Neural cell (in vitro differentiated cells): ENCODE measurements at regions not wholly inside any gene's neighbourhood (a gene's known extent, or its start where the extent isn't known, plus 50 kb on each side); places are given as distances from the start of the nearest gene placed in this dataset.

Source experiments
- H2AFZ ChIP-seq: fragments of 200-600, 300-800 bp; sonication (generic), shearing (Covaris generic); 2 replicates; pipeline ENCODE4 v1.6.0; 2014; ENCODE audit warnings: low read depth, mild to moderate bottlenecking, antibody characterized with exemption, low read length, moderate library complexity
- H3F3A ChIP-seq: fragments of 200-600 bp; shearing (Covaris generic); 2 replicates; pipeline ENCODE4 v1.6.1; 2016; ENCODE audit warnings: mild to moderate bottlenecking, moderate library complexity, mixed read lengths, antibody characterized with exemption, low read length; ENCODE audit not compliant: insufficient read depth, poor library complexity, severe bottlenecking
- H3K27ac ChIP-seq: fragments of 200-600, 300-800 bp; sonication (generic), shearing (Covaris generic); 2 replicates; pipeline ENCODE4 v1.5.1; 2014; ENCODE audit warnings: mild to moderate bottlenecking, low read length, moderate library complexity
- H3K27me3 ChIP-seq: fragments of 300-800, 200-600 bp; sonication (generic), shearing (Covaris generic); 2 replicates; pipeline ENCODE4 v1.6.0; 2014; ENCODE audit warnings: mild to moderate bottlenecking, low read depth, low read length, moderate library complexity; ENCODE audit not compliant: insufficient read depth
- H3K36me3 ChIP-seq: fragments of 300-800, 200-600 bp; sonication (generic), shearing (Covaris generic); 2 replicates; pipeline ENCODE4 v1.5.1; 2014; ENCODE audit warnings: mild to moderate bottlenecking, antibody characterized with exemption, low read length, moderate library complexity; ENCODE audit not compliant: insufficient read depth
- H3K4me2 ChIP-seq: fragments of 300-800, 200-600 bp; sonication (generic), shearing (Covaris generic); 2 replicates; pipeline ENCODE4 v1.6.0; 2014; ENCODE audit warnings: mild to moderate bottlenecking, low read length
- H3K4me3 ChIP-seq: fragments of 300-800, 200-600 bp; sonication (generic), shearing (Covaris generic); 2 replicates; pipeline ENCODE4 v1.5.1; 2014; ENCODE audit warnings: mild to moderate bottlenecking, low read length, moderate library complexity
- H3K79me2 ChIP-seq: fragments of 200-600 bp; shearing (Covaris generic); replicated peaks from 2 replicates; pipeline ENCODE4 v1.6.0; 2014; ENCODE audit warnings: mild to moderate bottlenecking, low read length, moderate library complexity; ENCODE audit not compliant: insufficient read depth
- H3K9ac ChIP-seq: fragments of 300-800, 200-600 bp; sonication (generic), shearing (Covaris generic); 2 replicates; pipeline ENCODE4 v1.6.1; 2016; ENCODE audit warnings: mild to moderate bottlenecking, low read length, mixed read lengths
- H3K9me2 ChIP-seq: fragments of 200-600 bp; shearing (Covaris generic); 2 replicates; pipeline ENCODE4 v1.6.1; 2016; ENCODE audit warnings: mild to moderate bottlenecking, low read length, mixed read lengths; ENCODE audit not compliant: insufficient read depth
- H3K9me3 ChIP-seq: fragments of 200-600, 300-800 bp; sonication (generic), shearing (Covaris generic); 2 replicates; pipeline ENCODE4 v1.6.1; 2016; ENCODE audit warnings: mild to moderate bottlenecking, mixed run types, low read length, moderate library complexity, mixed read lengths
- H4K20me1 ChIP-seq: fragments of 200-600 bp; shearing (Covaris generic); 2 replicates; pipeline ENCODE4 v1.6.1; 2016; ENCODE audit warnings: mild to moderate bottlenecking, mixed run types; ENCODE audit not compliant: insufficient read depth
- CTCF ChIP-seq: fragments of 450-650 bp; IDR thresholded peaks from 2 replicates; pipeline ENCODE4 v1.5.1; 2014; ENCODE audit warnings: antibody characterized with exemption, mild to moderate bottlenecking, moderate library complexity; ENCODE audit not compliant: poor library complexity, severe bottlenecking
- EP300 ChIP-seq: fragments of 450-650 bp; conservative IDR thresholded peaks from 2 replicates; pipeline ENCODE4 v1.6.1; 2014; ENCODE audit warnings: antibody characterized with exemption, mild to moderate bottlenecking, moderate library complexity; ENCODE audit not compliant: poor library complexity, severe bottlenecking
- EZH2 ChIP-seq: fragments of 200-600, 300-800 bp; shearing (Covaris generic), sonication (generic); IDR thresholded peaks from 2 replicates; pipeline ENCODE4 v1.6.1; 2014; ENCODE audit warnings: antibody characterized with exemption, low read length, borderline replicate concordance, mild to moderate bottlenecking; ENCODE audit not compliant: insufficient read depth, poor library complexity, severe bottlenecking
- MXI1 ChIP-seq: fragments of 450-650 bp; conservative IDR thresholded peaks from 2 replicates; pipeline ENCODE4 v1.6.1; 2014; ENCODE audit warnings: antibody characterized with exemption, mild to moderate bottlenecking; ENCODE audit not compliant: poor library complexity, severe bottlenecking
- POLR2AphosphoS5 ChIP-seq: IDR thresholded peaks from 2 replicates; pipeline ENCODE4 v1.6.1; 2012
- RAD21 ChIP-seq: fragments of 450-650 bp; conservative IDR thresholded peaks from 2 replicates; pipeline ENCODE4 v1.6.1; 2014; ENCODE audit warnings: antibody characterized with exemption, mild to moderate bottlenecking, moderate library complexity
- REST ChIP-seq: IDR thresholded peaks from 2 replicates; pipeline ENCODE4 v1.6.1; 2012; ENCODE audit warnings: borderline replicate concordance
- SMC3 ChIP-seq: fragments of 450-650 bp; conservative IDR thresholded peaks from 2 replicates; pipeline ENCODE4 v1.6.1; 2014; ENCODE audit warnings: antibody characterized with exemption, mild to moderate bottlenecking, moderate library complexity; ENCODE audit not compliant: poor library complexity
- TAF1 ChIP-seq: IDR thresholded peaks from 2 replicates; pipeline ENCODE4 v1.6.1; 2012; ENCODE audit warnings: low read depth

GRCh38 chr3:163587342-163587741 is 1491.0 kb downstream of the SI start:
- H2AFZ ChIP-seq = no peak overlapping the region
- H3F3A ChIP-seq = no peaks in the 10 kb centered on the region
- no peaks in the 10 kb centered on the region for H4K20me1 ChIP-seq
- no peak overlapping the region for H3K9ac ChIP-seq
- no peaks in the 10 kb centered on the region for H3K9me3 ChIP-seq
- H3K9me2 ChIP-seq = no peaks in the 10 kb centered on the region
- H3K79me2 ChIP-seq = no peaks in the 10 kb centered on the region
- H3K27ac ChIP-seq = no peak overlapping the region
- no peaks in the 10 kb centered on the region for H3K36me3 ChIP-seq
- H3K4me2 ChIP-seq = no peak overlapping the region
- no peaks in the 10 kb centered on the region for H3K27me3 ChIP-seq
- H3K4me3 ChIP-seq = no peak overlapping the region
- no peak for TF ChIP-seq EP300
- TF ChIP-seq TAF1 = no peak
- TF ChIP-seq RAD21 = no peak
- no peak for TF ChIP-seq MXI1
- no peak for TF ChIP-seq EZH2
- no peak for TF ChIP-seq SMC3
- TF ChIP-seq REST = no peak
- TF ChIP-seq POLR2AphosphoS5 = no peak
- TF ChIP-seq CTCF = no peak

- H3K79me2 ChIP-seq = no peaks in the 10 kb centered on the region
- no peaks in the 10 kb centered on the region for H3K27me3 ChIP-seq
- no peaks in the 10 kb centered on the region for H4K20me1 ChIP-seq
- no peaks in the 10 kb centered on the region for H3K9me2 ChIP-seq
- no peaks in the 10 kb centered on the region for H3F3A ChIP-seq
- H2AFZ ChIP-seq = no peak overlapping the region
- no peak overlapping the region for H3K4me3 ChIP-seq
- H3K27ac ChIP-seq = no peak overlapping the region
- no peak overlapping the region for H3K4me2 ChIP-seq
- no peaks in the 10 kb centered on the region for H3K9me3 ChIP-seq
- no peak overlapping the region for H3K9ac ChIP-seq
- TF ChIP-seq EP300 (no peak), EZH2 (no peak), MXI1 (no peak)
- H3K36me3 ChIP-seq = no peaks in the 10 kb centered on the region
Measured at GRCh38 chr3:163582967-163583366, 1495.3 kb downstream of the SI start.

- Histone ChIP-seq H3K9me2 (no peaks in the 10 kb centered on the region), H3K4me2 (no peak overlapping the region), H3K27me3 (no peaks in the 10 kb centered on the region), H3K36me3 (no peaks in the 10 kb centered on the region), H3K9me3 (no peaks in the 10 kb centered on the region), H3K4me3 (no peak overlapping the region), H2AFZ (no peak overlapping the region), H3K79me2 (no peaks in the 10 kb centered on the region), H3F3A (no peaks in the 10 kb centered on the region), H4K20me1 (no peaks in the 10 kb centered on the region), H3K9ac (no peak overlapping the region), H3K27ac (no peak overlapping the region)
- TF ChIP-seq EP300 = no peak
- no peak for TF ChIP-seq SMC3
- no peak for TF ChIP-seq EZH2
- no peak for TF ChIP-seq RAD21
- no peak for TF ChIP-seq TAF1
- TF ChIP-seq POLR2AphosphoS5 = no peak
- TF ChIP-seq REST = no peak
- TF ChIP-seq MXI1 = no peak
- no peak for TF ChIP-seq CTCF
Measured at GRCh38 chr3:163577271-163577670, 1501.0 kb downstream of the SI start.
